ENCODE measurements at regions not wholly inside any gene's neighbourhood (a gene's known extent, or its start where the extent isn't known, plus 50 kb on each side); places are given as distances from the start of the nearest gene placed in this dataset.

GRCh38 chrX:122422547-122422946 is 761.5 kb upstream of the GRIA3 start:
- FAIRE-seq (no peak), ATAC-seq (no peak), DNase-seq (ENCODE audit: low read depth in 1 of 2, low spot score in 1 of 2) (no peak)
- Histone ChIP-seq H3K4me2 (no peak overlapping the region), H3K4me1 (no peaks in the 10 kb centered on the region), H3K27ac (no peak overlapping the region), H3K4me3 (no peak overlapping the region), H3K9me3 (no peaks in the 10 kb centered on the region)
- no peak for TF ChIP-seq JUN (IDR thresholded peaks at IDR 0.05)
- no peak for TF ChIP-seq RARB (CRISPR knock-in tag; IDR thresholded peaks at IDR 0.05)
- no peak for TF ChIP-seq PBX3 (IDR thresholded peaks at IDR 0.05)
- TF ChIP-seq USF2 (IDR thresholded peaks at IDR 0.05), result no peak
- 2% methylated on average over 2 of the region's 2 CpGs for WGBS (ENCODE audit: missing lambda C conversion rate)
- POLR2A ChIA-PET, result no interaction called here
- CTCF ChIA-PET, result no interaction called here

GRCh38 chrX:122434942-122435341 is 749.1 kb upstream of the GRIA3 start:
- Histone ChIP-seq H3K4me1 (no peaks in the 10 kb centered on the region), H3K4me2 (no peak overlapping the region), H3K9me3 (no peaks in the 10 kb centered on the region), H3K4me3 (no peak overlapping the region), H3K27ac (no peak overlapping the region)
- DNase-seq (ENCODE audit: low read depth in 1 of 2, low spot score in 1 of 2), result no peak
- TF ChIP-seq EHMT2 (IDR thresholded peaks at IDR 0.05; ENCODE audit: low read depth) (no peak), FOSL2 (IDR thresholded peaks at IDR 0.05) (no peak), FOSL2 (CRISPR knock-in tag; IDR thresholded peaks at IDR 0.05) (no peak), HOXB5 (CRISPR knock-in tag; IDR thresholded peaks at IDR 0.05) (no peak), HOXB13 (CRISPR knock-in tag; IDR thresholded peaks at IDR 0.05; ENCODE audit: low read depth) (no peak), FOXS1 (CRISPR knock-in tag; IDR thresholded peaks at IDR 0.05) (no peak), BHLHE40 (IDR thresholded peaks at IDR 0.05; ENCODE audit: low read depth, low read length) (no peak), CEBPB (IDR thresholded peaks at IDR 0.05) (no peak), PHF8 (IDR thresholded peaks at IDR 0.05; ENCODE audit: borderline replicate concordance, low read depth) (no peak), USF2 (IDR thresholded peaks at IDR 0.05) (no peak), JUNB (IDR thresholded peaks at IDR 0.05) (no peak), HMGXB4 (CRISPR knock-in tag; IDR thresholded peaks at IDR 0.05; ENCODE audit: borderline replicate concordance) (no peak), SMC3 (IDR thresholded peaks at IDR 0.05) (no peak), HDAC2 (IDR thresholded peaks at IDR 0.05) (no peak), CBX8 (IDR thresholded peaks at IDR 0.05) (no peak), HEYL (CRISPR knock-in tag; IDR thresholded peaks at IDR 0.05) (no peak), KDM5A (IDR thresholded peaks at IDR 0.05) (no peak), POLR2A (IDR thresholded peaks at IDR 0.05; ENCODE audit: low read length) (no peak), MYC (IDR thresholded peaks at IDR 0.05; ENCODE audit: borderline replicate concordance, low read length) (no peak), RCOR1 (IDR thresholded peaks at IDR 0.05; ENCODE audit: low read depth, low read length) (no peak), GATA3 (IDR thresholded peaks at IDR 0.05; ENCODE audit: borderline replicate concordance) (no peak)
- ChIA-PET CTCF (no interaction called here), POLR2A (no interaction called here)
- WGBS (ENCODE audit: missing lambda C conversion rate), result 0% methylated on average over 2 of the region's 2 CpGs
- ATAC-seq, result no peak
- no peak for FAIRE-seq

GRCh38 chrX:122439831-122440230 is 744.2 kb upstream of the GRIA3 start:
- POLR2A ChIA-PET, result no interaction called here
- CTCF ChIA-PET, result no interaction called here
- DNase-seq (ENCODE audit: low read depth in 1 of 2, low spot score in 1 of 2) (no peak), ATAC-seq (no peak), FAIRE-seq (no peak)
- Histone ChIP-seq H3K4me1 (no peaks in the 10 kb centered on the region), H3K4me3 (no peak overlapping the region), H3K27ac (no peak overlapping the region), H3K4me2 (no peak overlapping the region), H3K9me3 (no peaks in the 10 kb centered on the region)
- TF ChIP-seq ZC3H11A (IDR thresholded peaks at IDR 0.05), result no peak
- no peak for TF ChIP-seq CBX8 (IDR thresholded peaks at IDR 0.05)
- no peak for TF ChIP-seq MAFK (IDR thresholded peaks at IDR 0.05; ENCODE audit: partially characterized antibody)
- no peak for TF ChIP-seq HES2 (IDR thresholded peaks at IDR 0.05)
- TF ChIP-seq CHD4 (IDR thresholded peaks at IDR 0.05; ENCODE audit: borderline replicate concordance), result no peak
- TF ChIP-seq PHF8 (IDR thresholded peaks at IDR 0.05; ENCODE audit: borderline replicate concordance, low read depth), result no peak
- TF ChIP-seq JUNB (IDR thresholded peaks at IDR 0.05), result no peak
- TF ChIP-seq EHMT2 (IDR thresholded peaks at IDR 0.05; ENCODE audit: low read depth), result no peak
- no peak for TF ChIP-seq NPAS2 (CRISPR knock-in tag; IDR thresholded peaks at IDR 0.05; ENCODE audit: borderline replicate concordance)
- TF ChIP-seq MAZ (IDR thresholded peaks at IDR 0.05; ENCODE audit: borderline replicate concordance, low read depth, low read length), result no peak
- TF ChIP-seq TFCP2L1 (CRISPR knock-in tag; IDR thresholded peaks at IDR 0.05), result no peak
- no peak for TF ChIP-seq EHF (CRISPR knock-in tag; IDR thresholded peaks at IDR 0.05)
- TF ChIP-seq TP53 (CRISPR knock-in tag; IDR thresholded peaks at IDR 0.05), result no peak
- TF ChIP-seq FOXS1 (CRISPR knock-in tag; IDR thresholded peaks at IDR 0.05), result no peak
- TF ChIP-seq FOSL2 (IDR thresholded peaks at IDR 0.05), result no peak
- no peak for TF ChIP-seq FOSL2 (CRISPR knock-in tag; IDR thresholded peaks at IDR 0.05)
- no peak for TF ChIP-seq RNF2 (IDR thresholded peaks at IDR 0.05; ENCODE audit: borderline replicate concordance, low read depth)
- TF ChIP-seq HDAC2 (IDR thresholded peaks at IDR 0.05), result no peak
